IMR-90 (cell line): ENCODE measurements at regions not wholly inside any gene's neighbourhood (a gene's known extent, or its start where the extent isn't known, plus 50 kb on each side); places are given as distances from the start of the nearest gene placed in this dataset.
"Not testable (repeated sequence)": the region's sequence is repeated elsewhere in the genome, so short reads cannot be mapped to it uniquely, and the experiment has no call there.

ENCODE experiments used
- ATAC-seq: fragments of 200-7000 bp; cut with Tn5 transposase; 2 replicates; pipeline ENCODE4 v1.9.1; 2020; ENCODE audit warnings: low read depth, mild to moderate bottlenecking, moderate library complexity
- BruUV-seq: library from RNA; stranded (reverse); fragments of 400-500 nt; replicated peaks from 2 replicates; lab custom pipeline; 2021; lab: Mats Ljungman, UMichigan
- CTCF ChIA-PET: fragments of 300-600 bp; formaldehyde crosslinking; extraction: SDS; loops from one replicate; lab custom pipeline; 2021; ENCODE audit warnings: antibody characterized with exemption; lab: Yijun Ruan, JAX
- POLR2A ChIA-PET: fragments of 300-600 bp; sonication (Branson Sonifier 250); formaldehyde crosslinking; loops from one replicate; lab custom pipeline; 2022; ENCODE audit warnings: antibody characterized with exemption; ENCODE audit not compliant: unreplicated experiment; lab: Charles Lee
- DNase-seq: peaks from one replicate; pipeline ENCODE4 v3.0.0; 2013
- H2AFZ ChIP-seq: replicated peaks from 2 replicates; pipeline ENCODE3; 2013; ENCODE audit warnings: low read length, mild to moderate bottlenecking; ENCODE audit not compliant: poor library complexity
- H2AK5ac ChIP-seq: 2 replicates; pipeline ENCODE4 v1.6.1; 2013; ENCODE audit warnings: low read depth, low read length, inconsistent platforms
- H2AK9ac ChIP-seq: replicated peaks from 2 replicates; pipeline ENCODE3; 2013; ENCODE audit warnings: mild to moderate bottlenecking, low read depth, low read length, moderate library complexity; ENCODE audit not compliant: poor library complexity
- H2BK120ac ChIP-seq: 2 replicates; pipeline ENCODE4 v1.6.1; 2013; ENCODE audit warnings: low read depth, low read length, inconsistent platforms
- H2BK15ac ChIP-seq: 3 replicates; pipeline ENCODE4 v1.6.1; 2013; ENCODE audit warnings: low read depth, low read length, inconsistent platforms
- H2BK20ac ChIP-seq: 2 replicates; pipeline ENCODE4 v1.6.1; 2013; ENCODE audit warnings: low read depth, mild to moderate bottlenecking, inconsistent platforms, low read length, moderate library complexity
- H2BK5ac ChIP-seq: 2 replicates; pipeline ENCODE4 v1.6.1; 2013; ENCODE audit warnings: mild to moderate bottlenecking, low read depth, low read length, inconsistent platforms; ENCODE audit not compliant: poor library complexity, severe bottlenecking
- H3K14ac ChIP-seq: replicated peaks from 2 replicates; pipeline ENCODE4 v1.6.1; 2013; ENCODE audit warnings: low read depth, low read length, inconsistent platforms
- H3K18ac ChIP-seq: 2 replicates; pipeline ENCODE4 v1.6.1; 2013; ENCODE audit warnings: low read depth, low read length, control low read depth
- H3K23ac ChIP-seq: 2 replicates; pipeline ENCODE4 v1.6.1; 2013; ENCODE audit warnings: low read depth, low read length, inconsistent platforms
- H3K27ac ChIP-seq: 2 replicates; pipeline ENCODE4 v1.5.1; 2013; ENCODE audit warnings: mild to moderate bottlenecking, control low read depth, low read length; ENCODE audit not compliant: insufficient read depth
- H3K27me3 ChIP-seq: 2 replicates; pipeline ENCODE4 v1.6.1; 2013; ENCODE audit warnings: low read length; ENCODE audit not compliant: control insufficient read depth, insufficient read depth
- H3K36me3 ChIP-seq: 2 replicates; pipeline ENCODE4 v1.6.1; 2013; ENCODE audit warnings: low read length, mixed read lengths; ENCODE audit not compliant: control insufficient read depth, insufficient read depth
- H3K4ac ChIP-seq: 2 replicates; pipeline ENCODE4 v1.6.1; 2013; ENCODE audit warnings: low read depth, low read length, inconsistent platforms
- H3K4me1 ChIP-seq: 2 replicates; pipeline ENCODE4 v1.6.1; 2013; ENCODE audit warnings: low read length, mixed read lengths; ENCODE audit not compliant: control insufficient read depth, insufficient read depth
- H3K4me2 ChIP-seq: 2 replicates; pipeline ENCODE4 v1.6.1; 2013; ENCODE audit warnings: low read depth, mild to moderate bottlenecking, control low read depth, low read length, moderate library complexity
- H3K4me3 ChIP-seq: 2 replicates; pipeline ENCODE4 v1.5.1; 2013; ENCODE audit warnings: low read depth, mild to moderate bottlenecking, control low read depth, low read length, moderate library complexity; ENCODE audit not compliant: insufficient read depth
- H3K56ac ChIP-seq: 2 replicates; pipeline ENCODE4 v1.6.1; 2013; ENCODE audit warnings: low read length, inconsistent platforms; ENCODE audit not compliant: insufficient read depth; ENCODE audit errors: extremely low read depth
- H3K79me1 ChIP-seq, 2 experiments: 2 replicates each; pipeline ENCODE4 v1.6.1; 2013; ENCODE audit warnings: low read length in 2 of 2, inconsistent platforms in 1 of 2, low read depth in 1 of 2
- H3K9ac ChIP-seq: 2 replicates; pipeline ENCODE4 v1.6.1; 2013; ENCODE audit warnings: low read depth, low read length, control low read depth
- H3K9me1 ChIP-seq: 2 replicates; pipeline ENCODE4 v1.6.1; 2013; ENCODE audit warnings: low read length, inconsistent platforms; ENCODE audit not compliant: insufficient read depth
- H3K9me3 ChIP-seq: 2 replicates; pipeline ENCODE4 v1.6.1; 2013; ENCODE audit warnings: low read length; ENCODE audit not compliant: control insufficient read depth, insufficient read depth
- H4K20me1 ChIP-seq: 2 replicates; pipeline ENCODE4 v1.6.1; 2013; ENCODE audit warnings: low read length, inconsistent platforms; ENCODE audit not compliant: insufficient read depth
- H4K5ac ChIP-seq: 2 replicates; pipeline ENCODE4 v1.6.1; 2013; ENCODE audit warnings: mild to moderate bottlenecking, low read depth, low read length, control low read depth
- H4K8ac ChIP-seq, 2 experiments: 2 replicates each; pipeline ENCODE4 v1.6.1; 2013; ENCODE audit warnings: low read depth in 2 of 2, low read length in 2 of 2, control low read depth in 1 of 2, inconsistent platforms in 1 of 2
- H4K91ac ChIP-seq: 2 replicates; pipeline ENCODE4 v1.6.1; 2013; ENCODE audit warnings: low read depth, low read length, inconsistent platforms; ENCODE audit not compliant: insufficient read depth
- POLR2A ChIP-seq: IDR thresholded peaks from 2 replicates; pipeline ENCODE4 v1.6.1; 2012; ENCODE audit warnings: mild to moderate bottlenecking, low read depth, low read length
- WGBS, 2 experiments: methylation state at CpG; one replicate each; pipeline versions ENCODE4 v1.1.5 to v1.1.7; 2013; ENCODE audit warnings: missing lambda C conversion rate in 2 of 2; ENCODE audit not compliant: insufficient read length in 1 of 2; ENCODE audit errors: extremely low coverage in 2 of 2; 5-methylcytosine and 5-hydroxymethylcytosine counted together
- dilution Hi-C: fragments of 300-500 bp; cut with HindIII; formaldehyde crosslinking; loops from one replicate; pipeline ENCODE4 v1.14.3; 2018; ENCODE audit warnings: low sequenced_read_pairs; ENCODE audit not compliant: unreplicated experiment
- in situ Hi-C: fragments of 300-500 bp; cut with MboI; formaldehyde crosslinking; loops from 3 replicates; pipeline ENCODE4 v1.14.3; 2019; ENCODE audit warnings: low sequenced_read_pairs, inconsistent platforms, mixed read lengths
- intact Hi-C: fragments of 100-400 bp; cut with micrococcal nuclease; formaldehyde crosslinking; loops from 2 replicates; pipeline ENCODE4 v1.10.0; 2022

DNA sequence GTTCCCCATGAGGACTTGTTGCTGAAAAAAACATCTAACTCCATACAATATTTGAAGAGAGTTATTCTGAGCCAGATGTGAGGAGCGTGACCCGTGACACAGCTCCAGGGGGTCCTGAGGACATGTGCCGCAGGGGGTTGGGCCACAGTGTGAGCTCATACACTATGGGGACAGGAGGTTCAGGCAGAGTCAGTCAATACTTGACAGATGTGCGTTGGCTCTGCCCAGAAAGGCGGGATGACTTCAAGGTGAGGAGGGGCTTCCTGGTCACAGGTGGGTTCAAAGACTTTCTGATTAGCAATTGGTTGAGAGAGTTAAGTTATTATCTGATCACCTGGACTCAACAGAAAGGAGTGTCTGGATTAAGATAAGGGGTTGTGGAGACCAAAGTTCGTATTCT, 147.1 kb upstream of the ZNF469 start:
- peak overlapping the region; percentile 13; the same call in 1 of the 2 replicates for H3K23ac ChIP-seq
- peak overlapping the region; percentile 93 to 98 for H4K8ac ChIP-seq
- peak overlapping the region; percentile 96 for H3K14ac ChIP-seq
- H4K20me1 ChIP-seq, ATAC-seq, H3K27me3 ChIP-seq, H3K9me3 ChIP-seq, BruUV-seq, DNase-seq, in situ Hi-C loops, dilution Hi-C loops, H2AFZ ChIP-seq, CTCF ChIA-PET, H2AK9ac ChIP-seq, POLR2A ChIA-PET, H3K9me1 ChIP-seq, H3K4me3 ChIP-seq, intact Hi-C loops, H3K36me3 ChIP-seq, H3K4me2 ChIP-seq: not testable (repeated sequence)
- H2BK15ac ChIP-seq, result peak overlapping the region; percentile 99
- peaks cover 8 to 16% of the 10 kb centered on the region in 2 experiments; a peak in 3 of 4 replicates for H3K79me1 ChIP-seq
- peak overlapping the region; percentile 100 for H2AK5ac ChIP-seq
- peak overlapping the region; percentile 87 for H2BK20ac ChIP-seq
- H3K18ac ChIP-seq, result peak overlapping the region; percentile 100
- H4K5ac ChIP-seq, result peak overlapping the region; percentile 100
- H4K91ac ChIP-seq, result peak overlapping the region; percentile 98
- peak overlapping the region; percentile 10; the same call in 1 of the 2 replicates for H3K56ac ChIP-seq
- H3K4me1 ChIP-seq, result peaks cover 31% of the 10 kb centered on the region
- WGBS, 2 experiments, result 93% methylated on average over 3 of the region's 6 CpGs; no CpG with 5 or more reads in 1 of the 2 experiments
- H3K9ac ChIP-seq, result 0 out of 2 replicates have a peak overlapping the region, but pooled peaks have one; percentile 16
- H2BK120ac ChIP-seq, result peak overlapping the region; percentile 96
- TF ChIP-seq POLR2A, result peak; percentile 40; the same call in 1 of the 2 replicates
- H3K4ac ChIP-seq, result peak overlapping the region; percentile 86
- H2BK5ac ChIP-seq, result peak overlapping the region; percentile 85
- H3K27ac ChIP-seq, result peak overlapping the region; percentile 69

DNA sequence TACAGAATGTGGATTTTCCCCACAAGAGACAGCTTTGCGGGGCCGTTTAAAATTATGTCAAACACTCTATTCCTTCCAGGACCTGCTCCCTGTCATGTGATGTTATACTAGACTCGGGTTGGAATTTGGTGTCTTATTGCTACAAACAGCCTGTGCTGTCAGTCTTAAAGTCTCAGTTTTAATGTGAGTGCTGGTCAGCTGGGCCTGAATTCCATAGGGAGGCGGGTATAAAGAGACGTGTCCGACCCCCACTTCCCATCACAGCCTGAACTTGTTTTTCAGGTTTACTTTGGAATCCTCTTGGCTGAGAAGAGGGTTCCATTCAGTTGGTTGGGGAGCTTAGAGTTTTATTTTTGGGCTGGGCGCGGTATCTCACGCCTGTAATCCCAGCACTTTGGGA, 146.5 kb upstream of the ZNF469 start:
- Histone ChIP-seq H3K27ac (peak overlapping the region; percentile 63), H2BK5ac (peak overlapping the region; percentile 36), H3K14ac (peak overlapping the region; percentile 96), H4K5ac (peak overlapping the region; percentile 84), H3K4ac (peak overlapping the region; percentile 61), H4K91ac (peak overlapping the region; percentile 98), H3K4me1 (peaks cover 32% of the 10 kb centered on the region), H3K9ac (peak overlapping the region; percentile 45; the same call in 1 of the 2 replicates), H2BK120ac (peak overlapping the region; percentile 96; the same call in 1 of the 2 replicates), H3K18ac (peak overlapping the region; percentile 24; the same call in 1 of the 2 replicates), H4K8ac (peak overlapping the region; percentile 93 to 98; a peak in 3 of 4 replicates), H2AK5ac (peak overlapping the region; percentile 100), H2BK20ac (peak overlapping the region; percentile 87), H2BK15ac (peak overlapping the region; percentile 99), H3K79me1 (peaks cover 8 to 18% of the 10 kb centered on the region in 2 experiments; a peak in 3 of 4 replicates)
- H3K9me3 ChIP-seq, H3K4me3 ChIP-seq, intact Hi-C loops, BruUV-seq, H3K4me2 ChIP-seq, H3K36me3 ChIP-seq, H3K9me1 ChIP-seq, H2AK9ac ChIP-seq, H4K20me1 ChIP-seq, H2AFZ ChIP-seq, H3K27me3 ChIP-seq, dilution Hi-C loops, POLR2A ChIA-PET, in situ Hi-C loops, H3K23ac ChIP-seq, H3K56ac ChIP-seq, CTCF ChIA-PET: not testable (repeated sequence)
- WGBS, 2 experiments, result no CpG with 5 or more reads among the region's 9 CpGs
- 0 out of 2 replicates have a peak, but pooled peaks have one; percentile 2 for ATAC-seq
- DNase-seq, result peak; percentile 52
